Peyer's patch (tissue), 4 donors: ENCODE measurements at regions not wholly inside any gene's neighbourhood (a gene's known extent, or its start where the extent isn't known, plus 50 kb on each side); places are given as distances from the start of the nearest gene placed in this dataset.
"Not testable (repeated sequence)": the region's sequence is repeated elsewhere in the genome, so short reads cannot be mapped to it uniquely, and the experiment has no call there.

Experiments used
- DNase-seq, 3 donors: peaks; one replicate each; pipeline ENCODE4 v3.0.0-alpha.2; 2017 to 2019
- H3K27ac ChIP-seq, 4 donors: fragments of 200-600 bp; sonication (generic); one replicate each; pipeline ENCODE4 v1.5.1; 2016 to 2019
- H3K27me3 ChIP-seq, 2 donors: fragments of 200-600 bp; sonication (generic); one replicate each; pipeline ENCODE4 v1.5.1; 2019
- H3K36me3 ChIP-seq, 3 donors: fragments of 200-600 bp; sonication (generic); one replicate each; pipeline ENCODE4 v1.5.1; 2016 to 2019
- H3K4me1 ChIP-seq, 4 donors: fragments of 200-600 bp; sonication (generic); one replicate each; pipeline ENCODE4 v1.5.1; 2016 to 2019
- H3K4me3 ChIP-seq, 4 donors: fragments of 200-600 bp; sonication (generic); 1 replicate in 3 of 4; 2 replicates in 1 of 4; pipeline ENCODE4 v1.5.1; 2016 to 2019; ENCODE audit warnings: mild to moderate bottlenecking in 1 of 4
- H3K9me3 ChIP-seq, 4 donors: fragments of 200-600 bp; sonication (generic); one replicate each; pipeline ENCODE4 v1.5.1; 2016 to 2019; ENCODE audit warnings: mild to moderate bottlenecking in 1 of 4
- CTCF ChIP-seq, 6 experiments: fragments of 450-650 bp in 4 of 6; fragments of 200-600 bp in 2 of 6; sonication (generic) in 1 of 6; IDR thresholded peaks; one replicate each; pipeline ENCODE4 v1.5.1; 2017 to 2019; ENCODE audit warnings: antibody characterized with exemption in 6 of 6, mild to moderate bottlenecking in 3 of 6, moderate library complexity in 1 of 6
- POLR2A ChIP-seq, 2 donors: fragments of 450-650 bp; IDR thresholded peaks; one replicate each; pipeline ENCODE4 v1.5.1; 2017; ENCODE audit warnings: antibody characterized with exemption in 2 of 2, mild to moderate bottlenecking in 2 of 2, moderate library complexity in 2 of 2

DNA sequence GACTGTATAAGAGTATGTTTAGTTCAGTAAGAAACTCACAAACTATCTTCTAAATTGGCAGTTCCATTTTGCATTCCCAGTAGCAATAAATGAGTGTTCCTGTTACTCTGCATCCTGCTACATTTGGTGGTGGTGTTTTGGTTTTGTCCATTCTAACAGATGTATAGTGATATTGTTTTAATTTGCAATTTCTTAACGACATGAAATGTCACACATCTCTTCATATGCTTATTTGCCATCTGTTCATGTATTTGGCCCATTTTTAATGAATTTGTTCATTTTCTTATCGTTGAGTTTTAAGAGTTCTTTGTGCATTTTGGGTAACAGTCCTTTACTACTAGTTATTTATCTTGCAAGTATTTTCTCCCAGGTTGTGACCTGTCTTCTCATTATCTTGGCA is 232.2 kb downstream of the TMA16 start:
- H3K27me3 ChIP-seq = no peaks in the 10 kb centered on the region
- H3K4me1 ChIP-seq = no peaks in the 10 kb centered on the region
- H3K36me3 ChIP-seq = no peaks in the 10 kb centered on the region
- no peak overlapping the region for H3K27ac ChIP-seq
- no peak for DNase-seq
- no peak for TF ChIP-seq CTCF (IDR thresholded peaks at IDR 0.05)
- no peak for TF ChIP-seq POLR2A (IDR thresholded peaks at IDR 0.05)
- H3K4me3 ChIP-seq = no peak overlapping the region
- no peaks in the 10 kb centered on the region for H3K9me3 ChIP-seq

DNA sequence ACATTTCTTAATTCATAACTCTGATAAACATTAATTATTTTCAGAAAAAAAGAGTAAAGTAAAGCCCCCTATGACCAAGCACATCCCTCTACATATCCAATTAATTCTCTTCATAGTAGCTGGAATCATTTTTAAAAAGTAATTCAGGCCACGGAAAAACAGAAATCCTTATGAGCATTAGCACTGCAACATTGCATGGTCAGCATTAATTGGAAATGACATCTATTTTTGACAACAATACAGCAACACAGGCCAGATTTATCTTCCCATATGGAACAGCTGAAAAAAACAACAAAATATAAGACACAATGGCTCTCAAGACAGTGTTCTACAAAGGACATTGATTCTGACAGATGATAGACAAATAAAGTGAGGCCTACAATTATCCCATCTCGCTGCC is 236.6 kb downstream of the TMA16 start:
- H3K27me3 ChIP-seq = no peaks in the 10 kb centered on the region
- no peak overlapping the region for H3K27ac ChIP-seq
- no peak overlapping the region for H3K4me3 ChIP-seq
- H3K9me3 ChIP-seq = no peaks in the 10 kb centered on the region
- no peaks in the 10 kb centered on the region for H3K36me3 ChIP-seq
- no peak for DNase-seq
- no peaks in the 10 kb centered on the region for H3K4me1 ChIP-seq
- TF ChIP-seq CTCF (IDR thresholded peaks at IDR 0.05) (no peak), POLR2A (IDR thresholded peaks at IDR 0.05) (no peak)

DNA sequence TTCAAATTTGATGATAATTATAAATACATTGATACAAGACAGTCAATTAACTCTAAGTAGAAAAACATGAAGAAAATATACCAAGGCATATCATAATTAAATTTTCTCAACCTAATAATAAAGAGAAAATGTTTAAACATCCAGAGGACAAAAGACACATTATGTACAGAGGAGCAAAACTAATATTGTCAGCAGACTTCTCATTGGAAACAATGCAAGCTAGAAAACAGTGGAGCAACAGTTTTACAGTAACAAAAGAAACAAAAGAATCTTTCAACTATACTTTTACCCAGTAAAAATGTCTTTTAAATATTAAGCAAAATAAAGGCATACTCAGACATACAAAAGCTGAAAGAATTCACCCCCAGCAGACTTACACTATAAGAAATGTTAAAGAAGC is 238.0 kb downstream of the TMA16 start:
- no peak overlapping the region for H3K4me3 ChIP-seq
- no peak overlapping the region for H3K27ac ChIP-seq
- H3K4me1 ChIP-seq = no peaks in the 10 kb centered on the region
- TF ChIP-seq POLR2A (IDR thresholded peaks at IDR 0.05) (no peak), CTCF (IDR thresholded peaks at IDR 0.05) (no peak)
- no peaks in the 10 kb centered on the region for H3K9me3 ChIP-seq
- DNase-seq = no peak
- H3K27me3 ChIP-seq = no peaks in the 10 kb centered on the region
- no peaks in the 10 kb centered on the region for H3K36me3 ChIP-seq

DNA sequence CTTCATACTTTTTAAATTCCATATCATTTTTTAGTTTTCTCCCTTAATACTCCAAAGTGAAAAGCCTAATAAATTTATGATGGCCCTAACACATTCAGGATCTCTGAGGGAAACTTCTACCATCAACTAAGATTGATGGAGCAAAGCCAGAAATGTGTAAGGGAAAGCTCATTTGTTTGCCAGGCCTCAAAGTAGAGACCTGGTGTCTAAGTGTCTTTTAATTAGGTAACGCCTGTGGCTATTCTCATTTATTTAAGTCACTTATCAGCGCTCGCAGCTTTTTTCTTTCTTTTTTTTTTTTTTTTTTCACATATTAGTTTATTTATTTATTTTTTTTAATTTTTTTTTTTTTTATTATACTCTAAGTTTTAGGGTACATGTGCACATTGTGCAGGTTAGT is 242.4 kb downstream of the TMA16 start:
- H3K36me3 ChIP-seq = no peaks in the 10 kb centered on the region
- no peaks in the 10 kb centered on the region for H3K9me3 ChIP-seq
- no peak for DNase-seq
- no peaks in the 10 kb centered on the region for H3K4me1 ChIP-seq
- H3K4me3 ChIP-seq = no peak overlapping the region
- H3K27me3 ChIP-seq = no peaks in the 10 kb centered on the region
- TF ChIP-seq POLR2A (IDR thresholded peaks at IDR 0.05) (no peak), CTCF (IDR thresholded peaks at IDR 0.05) (no peak)
- H3K27ac ChIP-seq = no peak overlapping the region

DNA sequence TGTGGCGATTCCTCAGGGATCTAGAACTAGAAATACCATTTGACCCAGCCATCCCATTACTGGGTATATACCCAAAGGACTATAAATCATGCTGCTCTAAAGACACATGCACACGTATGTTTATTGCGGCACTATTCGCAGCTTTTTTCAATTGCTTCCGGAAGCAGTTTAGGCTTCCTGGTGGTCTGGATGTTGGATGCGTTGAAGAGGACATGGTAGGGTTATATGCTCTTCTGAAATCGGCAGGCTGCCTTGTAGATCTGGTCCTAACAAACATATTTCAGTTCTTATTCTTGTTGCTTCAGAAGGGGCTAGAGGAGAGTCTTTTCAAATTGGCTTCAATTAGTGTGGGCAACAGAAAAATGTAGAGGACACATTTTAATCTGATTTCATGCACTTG is 243.4 kb downstream of the TMA16 start:
- H3K27ac ChIP-seq, H3K4me1 ChIP-seq, H3K27me3 ChIP-seq, H3K9me3 ChIP-seq, H3K4me3 ChIP-seq, DNase-seq, H3K36me3 ChIP-seq: not testable (repeated sequence)

GRCh38 chr4:163738521-163738920 is 244.0 kb downstream of the TMA16 start:
- TF ChIP-seq POLR2A (IDR thresholded peaks at IDR 0.05) (no peak), CTCF (IDR thresholded peaks at IDR 0.05) (no peak)
- Histone ChIP-seq H3K9me3 (no peaks in the 10 kb centered on the region), H3K36me3 (no peaks in the 10 kb centered on the region), H3K4me3 (no peak overlapping the region), H3K27me3 (no peaks in the 10 kb centered on the region), H3K4me1 (no peaks in the 10 kb centered on the region), H3K27ac (no peak overlapping the region)
- DNase-seq = no peak
